H1 (cell line): ENCODE measurements at regions not wholly inside any gene's neighbourhood (a gene's known extent, or its start where the extent isn't known, plus 50 kb on each side); places are given as distances from the start of the nearest gene placed in this dataset.
A peak's percentile ranks its signal among the peaks of the same experiment; 100 is the strongest.

Experiments used
- CTCF ChIA-PET: fragments of 300-600 bp; sonication (Branson Sonifier 250); formaldehyde crosslinking; loops from one replicate; lab custom pipeline; 2021; ENCODE audit not compliant: partially characterized antibody; lab: Charles Lee
- POLR2A ChIA-PET: fragments of 300-600 bp; sonication (Branson Sonifier 250); formaldehyde crosslinking; loops from one replicate; lab custom pipeline; 2021; ENCODE audit warnings: inconsistent platforms; ENCODE audit not compliant: partially characterized antibody; lab: Charles Lee
- DNase-seq, 2 experiments: peaks; one replicate each; pipeline versions ENCODE4 v3.0.0 to v3.0.0-alpha.2; 2010 to 2022; ENCODE audit warnings: low spot score in 2 of 2, low read depth in 1 of 2, mixed read lengths in 1 of 2
- FAIRE-seq: peaks from 2 replicates; lab custom pipeline; 2011; peaks lifted over from hg19 to GRCh38; lab: Jason Lieb, UNC
- H2AFZ ChIP-seq: 2 replicates; pipeline ENCODE4 v1.8.1; 2012; ENCODE audit warnings: low read length, inconsistent platforms
- H2AK5ac ChIP-seq: 2 replicates; pipeline ENCODE4 v1.6.1; 2013; ENCODE audit warnings: low read depth, low read length
- H2BK120ac ChIP-seq: replicated peaks from 2 replicates; pipeline ENCODE3; 2013; ENCODE audit warnings: low read depth, low read length, inconsistent platforms
- H2BK12ac ChIP-seq: 2 replicates; pipeline ENCODE4 v1.6.1; 2013; ENCODE audit warnings: low read depth, low read length
- H2BK15ac ChIP-seq: 2 replicates; pipeline ENCODE4 v1.6.1; 2013; ENCODE audit warnings: low read length
- H2BK20ac ChIP-seq: 2 replicates; pipeline ENCODE4 v1.6.1; 2013; ENCODE audit warnings: low read length
- H2BK5ac ChIP-seq: 2 replicates; pipeline ENCODE4 v1.6.1; 2013; ENCODE audit warnings: low read depth, low read length
- H3K14ac ChIP-seq: 2 replicates; pipeline ENCODE4 v1.6.1; 2013; ENCODE audit warnings: inconsistent platforms; ENCODE audit not compliant: insufficient read length
- H3K18ac ChIP-seq: 2 replicates; pipeline ENCODE4 v1.6.1; 2013; ENCODE audit warnings: low read length; ENCODE audit errors: extremely low read depth
- H3K23ac ChIP-seq: 2 replicates; pipeline ENCODE4 v1.6.1; 2013; ENCODE audit warnings: inconsistent platforms; ENCODE audit not compliant: insufficient read length
- H3K23me2 ChIP-seq: 2 replicates; pipeline ENCODE4 v1.6.1; 2013; ENCODE audit warnings: low read depth, low read length
- H3K27ac ChIP-seq: 2 replicates; pipeline ENCODE4 v1.6.1; 2011; ENCODE audit warnings: low read depth, low read length, inconsistent platforms
- H3K27me3 ChIP-seq, 4 experiments: replicated peaks in 1 of 4; 1 replicate in 1 of 4; 2 replicates in 3 of 4; pipeline versions ENCODE4 v1.6.1 to v1.8.1; 2011 to 2013; ENCODE audit warnings: low read length in 3 of 4, mild to moderate bottlenecking in 3 of 4, inconsistent platforms in 2 of 4, mixed read lengths in 2 of 4, moderate library complexity in 1 of 4; ENCODE audit not compliant: control insufficient read depth in 3 of 4, insufficient read depth in 3 of 4; ENCODE audit errors: extremely low read depth in 1 of 4
- H3K36me3 ChIP-seq, 4 experiments: 2 replicates each; pipeline versions ENCODE4 v1.6.1 to v1.8.1; 2011 to 2013; ENCODE audit warnings: mild to moderate bottlenecking in 4 of 4, low read length in 3 of 4, moderate library complexity in 2 of 4, control low read depth in 1 of 4, inconsistent platforms in 1 of 4; ENCODE audit not compliant: insufficient read depth in 4 of 4, control insufficient read depth in 2 of 4
- H3K4ac ChIP-seq: replicated peaks from 2 replicates; pipeline ENCODE3; 2013; ENCODE audit warnings: low read length, low read depth, mixed read lengths, inconsistent platforms; ENCODE audit not compliant: insufficient read length
- H3K4me1 ChIP-seq, 4 experiments: replicated peaks in 1 of 4; 1 replicate in 1 of 4; 2 replicates in 3 of 4; pipeline versions ENCODE4 v1.6.1 to v1.8.1; 2011 to 2013; ENCODE audit warnings: low read length in 3 of 4, inconsistent platforms in 2 of 4, mixed read lengths in 1 of 4; ENCODE audit not compliant: insufficient read depth in 4 of 4, control insufficient read depth in 3 of 4
- H3K4me2 ChIP-seq, 2 experiments: 2 replicates each; pipeline versions ENCODE4 v1.6.1 to v1.8.1; 2011 to 2013; ENCODE audit warnings: low read depth in 2 of 2, low read length in 2 of 2, control low read depth in 1 of 2, inconsistent platforms in 1 of 2, mild to moderate bottlenecking in 1 of 2; ENCODE audit not compliant: insufficient read depth in 1 of 2
- H3K4me3 ChIP-seq, 4 experiments: fragments of 200-600, 300-600 bp in 1 of 4; sonication (generic), shearing (Covaris generic), sonication (Bioruptor Twin) in 1 of 4; 2 replicates each; pipeline versions ENCODE4 v1.5.1 to v1.8.1; 2011 to 2016; ENCODE audit warnings: low read length in 4 of 4, low read depth in 3 of 4, control low read depth in 2 of 4, inconsistent platforms in 2 of 4, mild to moderate bottlenecking in 2 of 4, mixed read lengths in 1 of 4, moderate library complexity in 1 of 4; ENCODE audit not compliant: insufficient read depth in 2 of 4; ENCODE audit errors: extremely low read depth in 1 of 4
- H3K56ac ChIP-seq: replicated peaks from 2 replicates; pipeline ENCODE3; 2013; ENCODE audit warnings: low read depth, mild to moderate bottlenecking, mixed read lengths, low read length, inconsistent platforms; ENCODE audit not compliant: insufficient read length
- H3K79me1 ChIP-seq: 2 replicates; pipeline ENCODE4 v1.6.1; 2013; ENCODE audit warnings: low read depth, low read length, control low read depth
- H3K79me2 ChIP-seq, 2 experiments: 2 replicates each; pipeline versions ENCODE4 v1.6.1 to v1.8.1; 2012 to 2013; ENCODE audit warnings: low read length in 2 of 2, mild to moderate bottlenecking in 2 of 2, inconsistent platforms in 1 of 2; ENCODE audit not compliant: insufficient read depth in 2 of 2, control insufficient read depth in 1 of 2
- H3K9ac ChIP-seq, 4 experiments: replicated peaks in 1 of 4; 1 replicate in 1 of 4; 2 replicates in 3 of 4; pipeline versions ENCODE4 v1.6.1 to v1.8.1; 2011 to 2013; ENCODE audit warnings: low read depth in 3 of 4, low read length in 3 of 4, control low read depth in 2 of 4, mild to moderate bottlenecking in 2 of 4, moderate library complexity in 2 of 4, inconsistent platforms in 1 of 4; ENCODE audit errors: extremely low read depth in 1 of 4
- H3K9me3 ChIP-seq, 2 experiments: 2 replicates each; pipeline versions ENCODE4 v1.6.1 to v1.8.1; 2012 to 2013; ENCODE audit warnings: mild to moderate bottlenecking in 2 of 2, moderate library complexity in 2 of 2, control low read depth in 1 of 2, inconsistent platforms in 1 of 2, low read depth in 1 of 2, low read length in 1 of 2, mixed read lengths in 1 of 2; ENCODE audit not compliant: insufficient read depth in 2 of 2
- H4K20me1 ChIP-seq, 2 experiments: replicated peaks in 1 of 2; 2 replicates each; pipeline versions ENCODE3 to v1.8.1; 2011 to 2013; ENCODE audit warnings: inconsistent platforms in 2 of 2, low read length in 2 of 2, mild to moderate bottlenecking in 1 of 2; ENCODE audit not compliant: insufficient read depth in 2 of 2, control insufficient read depth in 1 of 2
- H4K5ac ChIP-seq: 2 replicates; pipeline ENCODE4 v1.6.1; 2013; ENCODE audit warnings: low read length, low read depth, mixed read lengths, inconsistent platforms; ENCODE audit not compliant: insufficient read length
- H4K8ac ChIP-seq: 2 replicates; pipeline ENCODE4 v1.8.0; 2013; ENCODE audit warnings: mild to moderate bottlenecking, moderate library complexity, low read length, inconsistent platforms; ENCODE audit not compliant: insufficient read depth; ENCODE audit errors: extremely low read depth
- H4K91ac ChIP-seq: replicated peaks from 2 replicates; pipeline ENCODE3; 2013; ENCODE audit warnings: low read length, mixed read lengths, inconsistent platforms; ENCODE audit not compliant: insufficient read length
- RAD21 ChIP-seq, 2 experiments: IDR thresholded peaks in 1 of 2; conservative IDR thresholded peaks in 1 of 2; 2 replicates each; pipeline ENCODE4 v1.6.1; 2011; ENCODE audit warnings: low read depth in 2 of 2, low read length in 2 of 2, improper control_type of control experiment in 1 of 2, inconsistent platforms in 1 of 2, mild to moderate bottlenecking in 1 of 2, moderate library complexity in 1 of 2
- SP2 ChIP-seq: IDR thresholded peaks from 2 replicates; pipeline ENCODE4 v1.6.1; 2012; ENCODE audit warnings: mild to moderate bottlenecking, low read length, inconsistent platforms
- YY1 ChIP-seq: IDR thresholded peaks from 2 replicates; pipeline ENCODE4 v1.6.1; 2011; ENCODE audit warnings: low read depth, mild to moderate bottlenecking, low read length
- WGBS, 2 experiments: shearing (Covaris generic) in 1 of 2; methylation state at CpG; one replicate each; pipeline versions ENCODE4 v1.1.6 to v1.1.7; 2013 to 2015; ENCODE audit warnings: low lambda C conversion rate in 2 of 2, mixed read lengths in 2 of 2, inconsistent platforms in 1 of 2, low coverage in 1 of 2, missing lambda C conversion rate in 1 of 2; ENCODE audit not compliant: insufficient replicate concordance in 2 of 2, insufficient coverage in 1 of 2, insufficient read length in 1 of 2; ENCODE audit errors: extremely low coverage in 1 of 2, missing lambda C conversion rate in 1 of 2; 5-methylcytosine and 5-hydroxymethylcytosine counted together

DNA sequence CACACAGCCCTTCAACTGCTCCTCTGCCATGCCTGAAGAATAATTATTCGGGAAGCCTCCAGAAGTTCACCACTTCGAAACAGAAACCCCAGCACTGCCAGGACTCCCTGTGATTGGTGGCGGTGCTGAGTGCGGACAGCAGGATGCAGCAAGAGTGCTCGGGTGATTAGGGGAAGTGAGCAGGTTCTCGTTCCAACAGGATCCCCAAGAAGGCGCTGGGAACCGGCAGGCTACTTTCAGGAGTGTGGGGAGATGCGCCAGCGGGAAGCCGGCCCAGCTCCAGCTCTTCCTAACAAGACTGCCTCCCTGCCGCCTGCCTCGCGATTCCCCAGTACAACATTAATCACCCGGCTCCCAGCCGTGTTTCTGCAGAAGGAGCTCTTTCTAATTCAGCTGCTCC is 630.2 kb downstream of the BRD1 start:
- Histone ChIP-seq H3K9ac (no peak overlapping the region), H3K4ac (no peak overlapping the region), H3K14ac (no peak overlapping the region), H3K79me1 (no peaks in the 10 kb centered on the region), H3K56ac (no peak overlapping the region), H4K20me1 (no peaks in the 10 kb centered on the region), H3K4me1 (peaks cover 3 to 11% (median 5%) of the 10 kb centered on the region in 4 experiments; a peak in 6 of 7 replicates), H3K79me2 (no peaks in the 10 kb centered on the region), H3K23me2 (no peaks in the 10 kb centered on the region), H2BK5ac (no peak overlapping the region), H2AFZ (no peak overlapping the region), H2BK12ac (0 out of 2 replicates have a peak overlapping the region, but pooled peaks have one; percentile 60), H2BK20ac (no peak overlapping the region), H3K27ac (no peak overlapping the region), H3K27me3 (no peaks in the 10 kb centered on the region), H2BK15ac (no peak overlapping the region), H3K9me3 (no peaks in the 10 kb centered on the region), H4K8ac (no peak overlapping the region), H3K36me3 (no peaks in the 10 kb centered on the region), H2AK5ac (no peak overlapping the region), H3K4me3 (no peak overlapping the region), H3K18ac (peak overlapping the region; percentile 48), H3K23ac (no peak overlapping the region), H4K91ac (no peak overlapping the region), H2BK120ac (no peak overlapping the region), H4K5ac (no peak overlapping the region), H3K4me2 (peak overlapping the region in 1 of 2 experiments; percentile 43; a peak in 1 of 4 replicates)
- POLR2A ChIA-PET: interaction anchor here (1.0 kb wide), 1 partner anchor 69 kb away, joined by 3 read pairs; no protein-coding TSS in a partner anchor
- CTCF ChIA-PET: interaction anchor here (0.7 to 1.9 kb wide), 5 partner anchors 10 to 151 kb away, joined by 3 to 5 read pairs (median 3); no protein-coding TSS in a partner anchor
- no peak for TF ChIP-seq SP2
- 0 out of 4 replicates have a peak, but pooled peaks of 1 of the 2 experiments have one; percentile 1 for TF ChIP-seq RAD21 (IDR thresholded peaks at IDR 0.05 in 1 of 2, conservative IDR thresholded peaks at IDR 0.05 in 1 of 2; ENCODE audit: low read depth in 2 of 2, low read length in 2 of 2)
- no peak for TF ChIP-seq YY1
- no peak for FAIRE-seq
- peak in 1 of 2 experiments; percentile 17 for DNase-seq
- WGBS, 2 experiments: 35% methylated on average over 16 of the region's 16 CpGs; no CpG with 5 or more reads in 1 of the 2 experiments
